Endodermal cell (in vitro differentiated cells): ENCODE measurements at regions not wholly inside any gene's neighbourhood (a gene's known extent, or its start where the extent isn't known, plus 50 kb on each side); places are given as distances from the start of the nearest gene placed in this dataset.

ENCODE experiments used
- DNase-seq: peaks from one replicate; pipeline ENCODE4 v3.0.0-alpha.2; 2017
- H3K27ac ChIP-seq: 2 replicates; pipeline ENCODE4 v1.5.1; 2013; ENCODE audit warnings: mild to moderate bottlenecking, low read depth, low read length, moderate library complexity
- H3K27me3 ChIP-seq: 2 replicates; pipeline ENCODE4 v1.6.1; 2013; ENCODE audit warnings: mild to moderate bottlenecking, low read length, moderate library complexity; ENCODE audit not compliant: insufficient read depth, control insufficient read depth, poor library complexity, severe bottlenecking
- H3K36me3 ChIP-seq: 2 replicates; pipeline ENCODE4 v1.7.0; 2013; ENCODE audit warnings: mild to moderate bottlenecking, low read length, moderate library complexity; ENCODE audit not compliant: control insufficient read depth, insufficient read depth
- H3K4me1 ChIP-seq: one replicate; pipeline ENCODE4 v1.7.0; 2013; ENCODE audit warnings: low read length; ENCODE audit not compliant: control insufficient read depth, insufficient read depth
- H3K4me3 ChIP-seq: 2 replicates; pipeline ENCODE4 v1.5.1; 2013; ENCODE audit warnings: mild to moderate bottlenecking, low read length, moderate library complexity
- H3K9ac ChIP-seq: 2 replicates; pipeline ENCODE4 v1.6.1; 2013; ENCODE audit warnings: mild to moderate bottlenecking, low read length, moderate library complexity; ENCODE audit not compliant: poor library complexity, severe bottlenecking; ENCODE audit errors: extremely low read depth
- H3K9me3 ChIP-seq: 2 replicates; pipeline ENCODE4 v1.6.1; 2013; ENCODE audit warnings: mild to moderate bottlenecking, low read length, moderate library complexity; ENCODE audit not compliant: control insufficient read depth
- H3K27ac Mint-ChIP-seq: 2 replicates; pipeline ENCODE4 v1.8.0; 2020; ENCODE audit warnings: mixed read lengths
- H3K27me3 Mint-ChIP-seq: 2 replicates; pipeline ENCODE4 v1.8.0; 2021; ENCODE audit warnings: mild to moderate bottlenecking, mixed read lengths; ENCODE audit not compliant: insufficient read depth
- H3K36me3 Mint-ChIP-seq: 2 replicates; pipeline ENCODE4 v1.8.0; 2020; ENCODE audit warnings: low read depth, mixed read lengths
- H3K4me1 Mint-ChIP-seq: 2 replicates; pipeline ENCODE4 v1.8.0; 2020; ENCODE audit warnings: mixed read lengths
- H3K4me3 Mint-ChIP-seq: 2 replicates; pipeline ENCODE4 v1.8.0; 2020; ENCODE audit warnings: mild to moderate bottlenecking, moderate library complexity, mixed read lengths
- H3K9me3 Mint-ChIP-seq: 2 replicates; pipeline ENCODE4 v1.8.0; 2020; ENCODE audit warnings: mild to moderate bottlenecking, mixed read lengths
- CTCF ChIP-seq: fragments of 200-600 bp; sonication (generic); conservative IDR thresholded peaks from 2 replicates; pipeline ENCODE4 v1.5.0; 2021; ENCODE audit warnings: antibody characterized with exemption, mild to moderate bottlenecking
- WGBS, 2 experiments: methylation state at CpG; one replicate each; pipeline versions ENCODE4 v1.1.5 to v1.1.7; 2013; ENCODE audit warnings: missing lambda C conversion rate in 2 of 2, mixed read lengths in 1 of 2; ENCODE audit not compliant: insufficient coverage in 1 of 2, insufficient read length in 1 of 2; 5-methylcytosine and 5-hydroxymethylcytosine counted together

GRCh38 chr1:82950606-82951200 lies 1048.2 kb downstream of the TTLL7 start:
- Mint-ChIP-seq H3K36me3 (no peaks in the 10 kb centered on the region), H3K27me3 (no peaks in the 10 kb centered on the region), H3K27ac (no peak overlapping the region), H3K4me3 (no peak overlapping the region), H3K9me3 (peaks cover 2% of the 10 kb centered on the region), H3K4me1 (no peaks in the 10 kb centered on the region)
- Histone ChIP-seq H3K27ac (no peak overlapping the region), H3K27me3 (no peaks in the 10 kb centered on the region), H3K9me3 (no peaks in the 10 kb centered on the region), H3K9ac (no peak overlapping the region), H3K4me1 (no peaks in the 10 kb centered on the region), H3K36me3 (no peaks in the 10 kb centered on the region), H3K4me3 (no peak overlapping the region)
- TF ChIP-seq CTCF: no peak
- 96% methylated on average over 5 to 6 of the region's 6 CpGs for WGBS, 2 experiments
- DNase-seq: no peak

- no peaks in the 10 kb centered on the region for H3K27me3 ChIP-seq
- no peak overlapping the region for H3K4me3 ChIP-seq
- no peaks in the 10 kb centered on the region for H3K9me3 ChIP-seq
- no peak for DNase-seq
- no peak for TF ChIP-seq CTCF
- H3K36me3 ChIP-seq: no peaks in the 10 kb centered on the region
- Mint-ChIP-seq H3K36me3 (no peaks in the 10 kb centered on the region), H3K9me3 (no peaks in the 10 kb centered on the region), H3K4me1 (no peaks in the 10 kb centered on the region), H3K4me3 (no peak overlapping the region), H3K27me3 (no peaks in the 10 kb centered on the region), H3K27ac (no peak overlapping the region)
- 80 to 93% methylated on average over 1 of the region's 1 CpG for whole genome bisulfite sequencing, 2 experiments
- no peak overlapping the region for H3K9ac ChIP-seq
- H3K4me1 ChIP-seq: no peaks in the 10 kb centered on the region
- no peak overlapping the region for H3K27ac ChIP-seq
Observed at GRCh38 chr1:82948386-82948785, 1050.5 kb downstream of the TTLL7 start.

- WGBS, 2 experiments: 92 to 100% methylated on average over 1 of the region's 2 CpGs
- H3K36me3 ChIP-seq: no peaks in the 10 kb centered on the region
- no peaks in the 10 kb centered on the region for H3K9me3 ChIP-seq
- no peak overlapping the region for H3K9ac ChIP-seq
- Mint-ChIP-seq H3K27me3 (no peaks in the 10 kb centered on the region), H3K9me3 (no peaks in the 10 kb centered on the region), H3K4me1 (no peaks in the 10 kb centered on the region), H3K27ac (no peak overlapping the region), H3K4me3 (no peak overlapping the region), H3K36me3 (no peaks in the 10 kb centered on the region)
- TF ChIP-seq CTCF: no peak
- H3K4me1 ChIP-seq: no peaks in the 10 kb centered on the region
- no peak overlapping the region for H3K27ac ChIP-seq
- H3K27me3 ChIP-seq: no peaks in the 10 kb centered on the region
- no peak for DNase-seq
- no peak overlapping the region for H3K4me3 ChIP-seq
Observed at GRCh38 chr1:82947278-82947677, 1051.7 kb downstream of the TTLL7 start.
